MCF 10A (cell line): ENCODE measurements at regions not wholly inside any gene's neighbourhood (a gene's known extent, or its start where the extent isn't known, plus 50 kb on each side); places are given as distances from the start of the nearest gene placed in this dataset.

Experiments used
- BruUV-seq: library from RNA; stranded (reverse); fragments of 400-500 nt; replicated peaks from 2 replicates; lab custom pipeline; 2021; lab: Mats Ljungman, UMichigan
- CTCF ChIA-PET: fragments of 300-600 bp; sonication (Branson Sonifier 250); formaldehyde crosslinking; extraction: SDS; loops from one replicate; lab custom pipeline; 2021; ENCODE audit warnings: antibody characterized with exemption, inconsistent platforms; lab: Yijun Ruan, JAX
- POLR2A ChIA-PET: fragments of 300-600, 350-650 bp; sonication (Branson Sonifier 250); formaldehyde crosslinking; extraction: SDS; loops from one replicate; lab custom pipeline; 2020; ENCODE audit warnings: antibody characterized with exemption, inconsistent platforms; lab: Yijun Ruan, JAX
- DNase-seq: peaks from one replicate; pipeline ENCODE4 v3.0.0-alpha.2; 2018; ENCODE audit not compliant: unreplicated experiment
- H3K27ac Mint-ChIP-seq: one replicate; pipeline ENCODE4 v1.8.0; 2022; ENCODE audit warnings: mild to moderate bottlenecking, low read depth, mixed read lengths; ENCODE audit not compliant: unreplicated experiment
- H3K27me3 Mint-ChIP-seq: one replicate; pipeline ENCODE4 v1.8.0; 2022; ENCODE audit warnings: mixed read lengths; ENCODE audit not compliant: insufficient read depth, unreplicated experiment
- H3K36me3 Mint-ChIP-seq: one replicate; pipeline ENCODE4 v1.8.0; 2022; ENCODE audit warnings: mild to moderate bottlenecking, moderate library complexity, mixed read lengths; ENCODE audit not compliant: insufficient read depth, unreplicated experiment
- H3K4me1 Mint-ChIP-seq: one replicate; pipeline ENCODE4 v1.8.0; 2022; ENCODE audit warnings: mixed read lengths; ENCODE audit not compliant: insufficient read depth, unreplicated experiment
- H3K4me3 Mint-ChIP-seq: one replicate; pipeline ENCODE4 v1.8.0; 2022; ENCODE audit warnings: mild to moderate bottlenecking, moderate library complexity, mixed read lengths; ENCODE audit not compliant: unreplicated experiment
- H3K9me3 Mint-ChIP-seq: one replicate; pipeline ENCODE4 v1.8.0; 2022; ENCODE audit warnings: mixed read lengths; ENCODE audit not compliant: unreplicated experiment
- intact Hi-C: fragments of 100-400 bp; cut with micrococcal nuclease; formaldehyde crosslinking; loops from 2 replicates; pipeline ENCODE4 v1.14.1; 2022
- TF ChIP-seq, protein P1 (sequence below): fragments of 200-600 bp; IDR thresholded peaks from one replicate; pipeline ENCODE4 v1.8.0; 2022; ENCODE audit warnings: antibody characterized with exemption, mild to moderate bottlenecking; ENCODE audit not compliant: unreplicated experiment

DNA sequence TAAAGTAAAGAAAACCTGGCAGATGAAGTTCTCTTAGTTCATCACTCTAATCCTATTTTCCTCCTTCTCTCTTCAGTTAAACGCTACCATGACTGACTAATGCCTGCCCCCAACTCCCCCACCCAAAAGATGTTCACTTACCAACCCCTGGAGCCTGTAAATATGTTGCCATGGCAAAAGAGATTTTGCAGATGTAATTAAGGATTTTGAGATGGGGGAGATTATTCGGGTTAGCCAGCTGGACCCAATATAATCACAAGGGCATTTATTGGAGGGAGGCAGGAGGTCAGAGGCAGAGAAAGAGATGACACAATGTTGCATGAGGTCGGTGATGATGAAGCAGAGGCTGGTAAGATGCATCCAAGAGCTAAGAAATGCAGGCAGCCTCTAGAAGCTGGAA is 69.3 kb upstream of the PPP2R5A start:
- H3K27ac Mint-ChIP-seq: no peak overlapping the region
- ChIA-PET POLR2A (interaction anchor here (1.0 kb wide), 1 partner anchor 15 kb away, joined by 3 read pairs; no protein-coding TSS in a partner anchor), CTCF (no interaction called here)
- no peaks in the 10 kb centered on the region for H3K9me3 Mint-ChIP-seq
- intact Hi-C loops: no loop called here
- no TSS peak for BruUV-seq
- H3K4me1 Mint-ChIP-seq: no peaks in the 10 kb centered on the region
- no peak for DNase-seq
- TF ChIP-seq, protein P1, sequence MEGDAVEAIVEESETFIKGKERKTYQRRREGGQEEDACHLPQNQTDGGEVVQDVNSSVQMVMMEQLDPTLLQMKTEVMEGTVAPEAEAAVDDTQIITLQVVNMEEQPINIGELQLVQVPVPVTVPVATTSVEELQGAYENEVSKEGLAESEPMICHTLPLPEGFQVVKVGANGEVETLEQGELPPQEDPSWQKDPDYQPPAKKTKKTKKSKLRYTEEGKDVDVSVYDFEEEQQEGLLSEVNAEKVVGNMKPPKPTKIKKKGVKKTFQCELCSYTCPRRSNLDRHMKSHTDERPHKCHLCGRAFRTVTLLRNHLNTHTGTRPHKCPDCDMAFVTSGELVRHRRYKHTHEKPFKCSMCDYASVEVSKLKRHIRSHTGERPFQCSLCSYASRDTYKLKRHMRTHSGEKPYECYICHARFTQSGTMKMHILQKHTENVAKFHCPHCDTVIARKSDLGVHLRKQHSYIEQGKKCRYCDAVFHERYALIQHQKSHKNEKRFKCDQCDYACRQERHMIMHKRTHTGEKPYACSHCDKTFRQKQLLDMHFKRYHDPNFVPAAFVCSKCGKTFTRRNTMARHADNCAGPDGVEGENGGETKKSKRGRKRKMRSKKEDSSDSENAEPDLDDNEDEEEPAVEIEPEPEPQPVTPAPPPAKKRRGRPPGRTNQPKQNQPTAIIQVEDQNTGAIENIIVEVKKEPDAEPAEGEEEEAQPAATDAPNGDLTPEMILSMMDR: no peak
- H3K4me3 Mint-ChIP-seq: no peak overlapping the region
- H3K27me3 Mint-ChIP-seq: no peaks in the 10 kb centered on the region
- H3K36me3 Mint-ChIP-seq: no peaks in the 10 kb centered on the region

DNA sequence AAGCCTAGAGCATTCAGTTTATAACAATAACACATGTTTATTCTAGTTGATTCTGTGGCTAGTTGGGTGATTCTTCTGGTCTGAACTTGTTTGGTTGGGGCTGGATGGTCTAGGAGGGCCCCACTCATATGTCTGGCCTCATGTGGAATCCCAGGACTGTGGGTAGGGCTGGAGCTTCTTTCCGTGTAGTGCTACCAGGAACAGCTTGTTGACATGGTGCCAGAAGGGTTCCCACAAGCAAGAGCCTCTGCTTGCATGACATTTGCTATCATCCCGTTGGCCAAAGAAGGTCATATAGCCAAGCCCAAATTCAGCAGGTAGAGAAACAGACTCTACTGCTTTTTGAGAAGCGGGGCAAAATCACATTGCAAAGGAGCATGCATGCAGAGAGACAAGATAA is 67.6 kb upstream of the PPP2R5A start:
- ChIA-PET CTCF (interaction anchor here (0.7 kb wide), 1 partner anchor 99 kb away, joined by 3 read pairs; no protein-coding TSS in a partner anchor), POLR2A (interaction anchor here (0.8 kb wide), 1 partner anchor 67 kb away, joined by 3 read pairs; no protein-coding TSS in a partner anchor)
- Mint-ChIP-seq H3K9me3 (no peaks in the 10 kb centered on the region), H3K4me3 (no peak overlapping the region), H3K36me3 (no peaks in the 10 kb centered on the region), H3K27me3 (no peaks in the 10 kb centered on the region), H3K4me1 (no peaks in the 10 kb centered on the region), H3K27ac (no peak overlapping the region)
- intact Hi-C loops: no loop called here
- DNase-seq: no peak
- no TSS peak for BruUV-seq
- TF ChIP-seq, protein P1: no peak

DNA sequence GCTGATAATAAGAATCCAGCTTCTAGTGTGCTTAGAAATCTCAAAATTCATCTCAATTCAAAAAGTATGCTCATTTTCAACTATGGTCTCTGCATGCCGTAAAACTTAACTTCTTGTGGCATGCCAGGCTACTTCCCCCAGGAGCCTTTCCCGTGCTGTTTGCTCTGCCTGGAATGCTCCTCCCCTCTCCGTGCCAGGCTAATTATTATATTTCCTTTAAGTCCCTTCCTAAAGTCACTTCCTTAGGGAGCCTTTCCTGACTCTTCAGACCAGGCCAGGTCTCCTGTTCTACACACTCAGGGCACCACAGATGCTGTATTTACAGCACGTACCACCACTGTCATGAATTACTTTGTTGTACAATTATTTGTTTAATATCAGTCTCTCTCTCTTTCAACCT is 67.1 kb upstream of the PPP2R5A start:
- H3K4me3 Mint-ChIP-seq: no peak overlapping the region
- H3K36me3 Mint-ChIP-seq: no peaks in the 10 kb centered on the region
- H3K9me3 Mint-ChIP-seq: no peaks in the 10 kb centered on the region
- ChIA-PET POLR2A (interaction anchor here (0.8 kb wide), 1 partner anchor 66 kb away, joined by 3 read pairs; no protein-coding TSS in a partner anchor), CTCF (interaction anchor here (0.6 kb wide), 1 partner anchor 978 kb away, joined by 3 read pairs; no protein-coding TSS in a partner anchor)
- no peak overlapping the region for H3K27ac Mint-ChIP-seq
- no peaks in the 10 kb centered on the region for H3K27me3 Mint-ChIP-seq
- no peaks in the 10 kb centered on the region for H3K4me1 Mint-ChIP-seq
- TF ChIP-seq, protein P1: no peak
- DNase-seq: no peak
- intact Hi-C loops: no loop called here
- no TSS peak for BruUV-seq

DNA sequence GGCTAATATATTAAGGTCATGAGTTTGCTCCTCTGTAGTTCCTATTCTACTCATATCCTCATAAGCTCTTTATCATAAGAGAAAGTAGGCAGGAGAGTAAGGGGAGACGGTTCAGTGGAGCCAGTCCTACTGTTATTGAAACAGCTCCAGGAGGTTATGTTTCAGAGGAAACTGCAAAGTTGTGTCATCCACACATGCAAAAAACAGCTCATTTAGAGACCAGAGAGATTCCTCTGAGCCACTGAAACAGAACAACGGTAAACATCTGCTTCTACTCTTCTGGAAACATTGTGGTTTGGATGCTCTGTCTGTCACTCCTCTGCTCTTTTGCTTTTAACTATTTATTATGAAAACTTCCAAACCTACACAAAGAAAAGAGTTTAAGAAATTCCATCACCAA is 66.3 kb upstream of the PPP2R5A start:
- H3K36me3 Mint-ChIP-seq: no peaks in the 10 kb centered on the region
- no peaks in the 10 kb centered on the region for H3K4me1 Mint-ChIP-seq
- CTCF ChIA-PET: interaction anchor here (0.6 to 1.0 kb wide), 3 partner anchors 11 to 979 kb away, joined by 3 read pairs; no protein-coding TSS in a partner anchor
- no peak overlapping the region for H3K4me3 Mint-ChIP-seq
- DNase-seq: no peak
- intact Hi-C loops: no loop called here
- no peaks in the 10 kb centered on the region for H3K9me3 Mint-ChIP-seq
- H3K27me3 Mint-ChIP-seq: peaks cover 3% of the 10 kb centered on the region
- no peak overlapping the region for H3K27ac Mint-ChIP-seq
- POLR2A ChIA-PET: no interaction called here
- BruUV-seq: no TSS peak
- TF ChIP-seq, protein P1: no peak
